ENCODE measurements at regions not wholly inside any gene's neighbourhood (a gene's known extent, or its start where the extent isn't known, plus 50 kb on each side); places are given as distances from the start of the nearest gene placed in this dataset.

GRCh38 chrX:147550217-147550616 lies 361.5 kb upstream of the FMR1 start:
- H3K9me2 ChIP-seq (ENCODE audit: insufficient read depth), result no peaks in the 10 kb centered on the region
- no peak for TF ChIP-seq EZH2 (IDR thresholded peaks at IDR 0.05; ENCODE audit: low read depth)
- TF ChIP-seq CTCF (conservative IDR thresholded peaks at IDR 0.05), result peak; percentile 69
- peak in 1 of 2 experiments; percentile 3 for DNase-seq
- H3K27me3 ChIP-seq (ENCODE audit: insufficient read depth, low read depth), result peaks cover under 1% of the 10 kb centered on the region; the same call in 1 of the 2 replicates
- H3K36me3 ChIP-seq (ENCODE audit: low read depth), result no peaks in the 10 kb centered on the region
- CTCF ChIA-PET, result no interaction called here
- H3K79me2 ChIP-seq (ENCODE audit: low read depth), result no peaks in the 10 kb centered on the region
- 0 out of 2 replicates have a peak, but pooled peaks cover 3% of the 10 kb centered on the region for H4K20me1 ChIP-seq (ENCODE audit: insufficient read depth)
- no peaks in the 10 kb centered on the region for H3K9me3 ChIP-seq (ENCODE audit: insufficient read depth, low read depth)
- no peaks in the 10 kb centered on the region for H3F3A ChIP-seq (ENCODE audit: insufficient read depth, low read depth)
- no peak overlapping the region for H3K27ac ChIP-seq
- H3K4me3 ChIP-seq, result no peak overlapping the region
- intact Hi-C loops (cut with micrococcal nuclease; ENCODE audit: unreplicated experiment), result no loop called here
- no peaks in the 10 kb centered on the region for H3K4me1 ChIP-seq (replicated peaks; ENCODE audit: insufficient read depth)
- POLR2A ChIA-PET (ENCODE audit: unreplicated experiment), result no interaction called here
- H3K4me2 ChIP-seq, result no peak overlapping the region
- no TSS peak for BruUV-seq (replicated peaks)
- no peak overlapping the region for H2AFZ ChIP-seq

- Histone ChIP-seq H3F3A (ENCODE audit: insufficient read depth, low read depth) (no peaks in the 10 kb centered on the region), H3K9me3 (ENCODE audit: insufficient read depth, low read depth) (no peaks in the 10 kb centered on the region), H3K27me3 (ENCODE audit: insufficient read depth, low read depth) (peaks cover 6% of the 10 kb centered on the region; the same call in 1 of the 2 replicates), H3K36me3 (ENCODE audit: low read depth) (no peaks in the 10 kb centered on the region), H3K27ac (no peak overlapping the region), H3K79me2 (ENCODE audit: low read depth) (no peaks in the 10 kb centered on the region), H4K20me1 (ENCODE audit: insufficient read depth) (no peaks in the 10 kb centered on the region), H3K4me2 (no peak overlapping the region), H3K4me3 (no peak overlapping the region), H3K4me1 (replicated peaks; ENCODE audit: insufficient read depth) (no peaks in the 10 kb centered on the region), H3K9me2 (ENCODE audit: insufficient read depth) (no peaks in the 10 kb centered on the region), H2AFZ (no peak overlapping the region)
- no peak for DNase-seq
- POLR2A ChIA-PET (ENCODE audit: unreplicated experiment), result no interaction called here
- intact Hi-C loops (cut with micrococcal nuclease; ENCODE audit: unreplicated experiment), result no loop called here
- CTCF ChIA-PET, result no interaction called here
- no TSS peak for BruUV-seq (replicated peaks)
- no peak for TF ChIP-seq CTCF (conservative IDR thresholded peaks at IDR 0.05)
- TF ChIP-seq EZH2 (IDR thresholded peaks at IDR 0.05; ENCODE audit: low read depth), result no peak
Measured at GRCh38 chrX:147559191-147559590, 352.5 kb upstream of the FMR1 start.

- Histone ChIP-seq H3K4me1 (replicated peaks; ENCODE audit: insufficient read depth) (peaks cover 13% of the 10 kb centered on the region), H3K27me3 (ENCODE audit: insufficient read depth, low read depth) (no peaks in the 10 kb centered on the region), H3K27ac (no peak overlapping the region), H3K9me2 (ENCODE audit: insufficient read depth) (no peaks in the 10 kb centered on the region; the same call in 1 of the 2 replicates), H3F3A (ENCODE audit: insufficient read depth, low read depth) (no peaks in the 10 kb centered on the region), H3K4me2 (peak overlapping the region; percentile 10), H4K20me1 (ENCODE audit: insufficient read depth) (no peaks in the 10 kb centered on the region), H2AFZ (peak overlapping the region; percentile 30; the same call in 1 of the 2 replicates), H3K9me3 (ENCODE audit: insufficient read depth, low read depth) (0 out of 2 replicates have a peak, but pooled peaks cover 3% of the 10 kb centered on the region), H3K4me3 (no peak overlapping the region), H3K79me2 (ENCODE audit: low read depth) (no peaks in the 10 kb centered on the region), H3K36me3 (ENCODE audit: low read depth) (no peaks in the 10 kb centered on the region)
- intact Hi-C loops (cut with micrococcal nuclease; ENCODE audit: unreplicated experiment), result no loop called here
- ChIA-PET CTCF (no interaction called here), POLR2A (ENCODE audit: unreplicated experiment) (no interaction called here)
- BruUV-seq (replicated peaks), result no TSS peak
- TF ChIP-seq EZH2 (IDR thresholded peaks at IDR 0.05; ENCODE audit: low read depth) (no peak), CTCF (conservative IDR thresholded peaks at IDR 0.05) (no peak)
- no peak for DNase-seq
Measured at GRCh38 chrX:147565237-147565636, 346.5 kb upstream of the FMR1 start.
